ENCODE measurements at regions not wholly inside any gene's neighbourhood (a gene's known extent, or its start where the extent isn't known, plus 50 kb on each side); places are given as distances from the start of the nearest gene placed in this dataset.

- TF ChIP-seq POLR2A (IDR thresholded peaks at IDR 0.05) (no peak), POLR2AphosphoS5 (IDR thresholded peaks at IDR 0.05; ENCODE audit: insufficient read depth in 1 of 2, low read depth in 1 of 2) (no peak)
- TF ChIP-seq, protein P1, sequence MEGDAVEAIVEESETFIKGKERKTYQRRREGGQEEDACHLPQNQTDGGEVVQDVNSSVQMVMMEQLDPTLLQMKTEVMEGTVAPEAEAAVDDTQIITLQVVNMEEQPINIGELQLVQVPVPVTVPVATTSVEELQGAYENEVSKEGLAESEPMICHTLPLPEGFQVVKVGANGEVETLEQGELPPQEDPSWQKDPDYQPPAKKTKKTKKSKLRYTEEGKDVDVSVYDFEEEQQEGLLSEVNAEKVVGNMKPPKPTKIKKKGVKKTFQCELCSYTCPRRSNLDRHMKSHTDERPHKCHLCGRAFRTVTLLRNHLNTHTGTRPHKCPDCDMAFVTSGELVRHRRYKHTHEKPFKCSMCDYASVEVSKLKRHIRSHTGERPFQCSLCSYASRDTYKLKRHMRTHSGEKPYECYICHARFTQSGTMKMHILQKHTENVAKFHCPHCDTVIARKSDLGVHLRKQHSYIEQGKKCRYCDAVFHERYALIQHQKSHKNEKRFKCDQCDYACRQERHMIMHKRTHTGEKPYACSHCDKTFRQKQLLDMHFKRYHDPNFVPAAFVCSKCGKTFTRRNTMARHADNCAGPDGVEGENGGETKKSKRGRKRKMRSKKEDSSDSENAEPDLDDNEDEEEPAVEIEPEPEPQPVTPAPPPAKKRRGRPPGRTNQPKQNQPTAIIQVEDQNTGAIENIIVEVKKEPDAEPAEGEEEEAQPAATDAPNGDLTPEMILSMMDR (IDR thresholded peaks at IDR 0.05), result no peak
These were observed 126.7 kb upstream of the STX18 start for GRCh38 chr4:4668355-4669210.

All from vagina (tissue), 2 donors.